ENCODE measurements at regions not wholly inside any gene's neighbourhood (a gene's known extent, or its start where the extent isn't known, plus 50 kb on each side); places are given as distances from the start of the nearest gene placed in this dataset.

GRCh38 chr18:37640504-37640903 lies 74.9 kb upstream of the CELF4 start:
- Histone ChIP-seq H3K27me3 (ENCODE audit: control insufficient read depth in 4 of 4, insufficient read depth in 4 of 4, low read length in 3 of 4) (peaks cover 0 to 2% (median 0%) of the 10 kb centered on the region in 4 donors), H3K9me3 (ENCODE audit: control insufficient read depth in 4 of 4, low read length in 3 of 4) (peaks cover 0 to 9% (median 0%) of the 10 kb centered on the region in 4 donors), H3K9ac (ENCODE audit: low read depth in 1 of 2, low read length in 2 of 2) (no peak overlapping the region), H3K27ac (ENCODE audit: low read depth in 1 of 2, low read length in 2 of 2) (no peak overlapping the region), H3K4me3 (ENCODE audit: low read depth in 1 of 3, low read length in 3 of 3) (no peak overlapping the region), H3K4me1 (ENCODE audit: control insufficient read depth in 4 of 4, insufficient read depth in 4 of 4, low read length in 3 of 4) (no peaks in the 10 kb centered on the region), H3K36me3 (ENCODE audit: control insufficient read depth in 4 of 4, insufficient read depth in 3 of 4, low read depth in 1 of 4, low read length in 3 of 4) (no peaks in the 10 kb centered on the region)
- no peak for DNase-seq (ENCODE audit: low spot score)
- TF ChIP-seq CTCF (IDR thresholded peaks at IDR 0.05; ENCODE audit: low read depth, low read length, missing input control): no peak
- TF ChIP-seq RXRA (IDR thresholded peaks at IDR 0.05): no peak
- no peak for TF ChIP-seq FOXA2 (IDR thresholded peaks at IDR 0.05)
- no peak for TF ChIP-seq FOXA1 (IDR thresholded peaks at IDR 0.05)
- TF ChIP-seq, protein P1, sequence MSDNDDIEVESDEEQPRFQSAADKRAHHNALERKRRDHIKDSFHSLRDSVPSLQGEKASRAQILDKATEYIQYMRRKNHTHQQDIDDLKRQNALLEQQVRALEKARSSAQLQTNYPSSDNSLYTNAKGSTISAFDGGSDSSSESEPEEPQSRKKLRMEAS (IDR thresholded peaks at IDR 0.05): no peak
- TF ChIP-seq RAD21 (IDR thresholded peaks at IDR 0.05): no peak
- no peak for TF ChIP-seq HNF4A (conservative IDR thresholded peaks at IDR 0.05)
- TF ChIP-seq, protein P2, sequence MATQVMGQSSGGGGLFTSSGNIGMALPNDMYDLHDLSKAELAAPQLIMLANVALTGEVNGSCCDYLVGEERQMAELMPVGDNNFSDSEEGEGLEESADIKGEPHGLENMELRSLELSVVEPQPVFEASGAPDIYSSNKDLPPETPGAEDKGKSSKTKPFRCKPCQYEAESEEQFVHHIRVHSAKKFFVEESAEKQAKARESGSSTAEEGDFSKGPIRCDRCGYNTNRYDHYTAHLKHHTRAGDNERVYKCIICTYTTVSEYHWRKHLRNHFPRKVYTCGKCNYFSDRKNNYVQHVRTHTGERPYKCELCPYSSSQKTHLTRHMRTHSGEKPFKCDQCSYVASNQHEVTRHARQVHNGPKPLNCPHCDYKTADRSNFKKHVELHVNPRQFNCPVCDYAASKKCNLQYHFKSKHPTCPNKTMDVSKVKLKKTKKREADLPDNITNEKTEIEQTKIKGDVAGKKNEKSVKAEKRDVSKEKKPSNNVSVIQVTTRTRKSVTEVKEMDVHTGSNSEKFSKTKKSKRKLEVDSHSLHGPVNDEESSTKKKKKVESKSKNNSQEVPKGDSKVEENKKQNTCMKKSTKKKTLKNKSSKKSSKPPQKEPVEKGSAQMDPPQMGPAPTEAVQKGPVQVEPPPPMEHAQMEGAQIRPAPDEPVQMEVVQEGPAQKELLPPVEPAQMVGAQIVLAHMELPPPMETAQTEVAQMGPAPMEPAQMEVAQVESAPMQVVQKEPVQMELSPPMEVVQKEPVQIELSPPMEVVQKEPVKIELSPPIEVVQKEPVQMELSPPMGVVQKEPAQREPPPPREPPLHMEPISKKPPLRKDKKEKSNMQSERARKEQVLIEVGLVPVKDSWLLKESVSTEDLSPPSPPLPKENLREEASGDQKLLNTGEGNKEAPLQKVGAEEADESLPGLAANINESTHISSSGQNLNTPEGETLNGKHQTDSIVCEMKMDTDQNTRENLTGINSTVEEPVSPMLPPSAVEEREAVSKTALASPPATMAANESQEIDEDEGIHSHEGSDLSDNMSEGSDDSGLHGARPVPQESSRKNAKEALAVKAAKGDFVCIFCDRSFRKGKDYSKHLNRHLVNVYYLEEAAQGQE (IDR thresholded peaks at IDR 0.05): no peak
- no peak for TF ChIP-seq SP1 (IDR thresholded peaks at IDR 0.05)
- no peak for TF ChIP-seq TAF1 (conservative IDR thresholded peaks at IDR 0.05)
- TF ChIP-seq ZBTB33 (IDR thresholded peaks at IDR 0.05): no peak
- TF ChIP-seq HNF4G (IDR thresholded peaks at IDR 0.05): no peak
- no peak for TF ChIP-seq GABPA (IDR thresholded peaks at IDR 0.05 in 1 of 2, conservative IDR thresholded peaks at IDR 0.05 in 1 of 2)
- TF ChIP-seq NR2F2 (IDR thresholded peaks at IDR 0.05): no peak
- no peak for TF ChIP-seq EGR1 (IDR thresholded peaks at IDR 0.05; ENCODE audit: low read depth in 2 of 2)
- TF ChIP-seq JUND (IDR thresholded peaks at IDR 0.05): no peak

DNA sequence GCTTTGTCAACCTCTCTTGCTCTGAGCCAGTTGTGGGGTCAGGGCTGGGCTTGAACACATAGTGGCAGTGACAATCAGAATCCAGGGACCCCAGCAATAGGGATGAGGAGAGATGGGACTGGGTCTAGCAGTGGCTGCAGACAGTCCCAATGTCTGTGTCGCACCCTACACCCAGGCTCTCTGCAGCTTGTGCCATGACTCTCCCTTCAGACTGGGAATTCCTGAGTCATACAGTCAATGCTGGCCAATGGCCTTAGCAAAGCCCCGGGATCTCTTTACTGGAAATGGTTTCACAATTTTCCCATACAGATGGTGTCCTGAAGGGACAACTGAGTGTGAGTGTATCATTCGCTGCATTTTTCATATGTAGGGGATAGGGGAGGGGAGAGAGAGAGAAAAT lies 74.2 kb upstream of the CELF4 start:
- Histone ChIP-seq H3K9ac (ENCODE audit: low read depth in 1 of 2, low read length in 2 of 2) (no peak overlapping the region), H3K4me3 (ENCODE audit: low read depth in 1 of 3, low read length in 3 of 3) (no peak overlapping the region), H3K27me3 (ENCODE audit: control insufficient read depth in 4 of 4, insufficient read depth in 4 of 4, low read length in 3 of 4) (peaks cover 0 to 2% (median 0%) of the 10 kb centered on the region in 4 donors), H3K4me1 (ENCODE audit: control insufficient read depth in 4 of 4, insufficient read depth in 4 of 4, low read length in 3 of 4) (no peaks in the 10 kb centered on the region), H3K27ac (ENCODE audit: low read depth in 1 of 2, low read length in 2 of 2) (no peak overlapping the region), H3K36me3 (ENCODE audit: control insufficient read depth in 4 of 4, insufficient read depth in 3 of 4, low read depth in 1 of 4, low read length in 3 of 4) (no peaks in the 10 kb centered on the region), H3K9me3 (ENCODE audit: control insufficient read depth in 4 of 4, low read length in 3 of 4) (peaks cover 0 to 9% (median 0%) of the 10 kb centered on the region in 4 donors)
- TF ChIP-seq RXRA (IDR thresholded peaks at IDR 0.05) (no peak), ZBTB33 (IDR thresholded peaks at IDR 0.05) (no peak)
- 73% methylated on average over 3 of the region's 3 CpGs for WGBS
- no peak for DNase-seq (ENCODE audit: low spot score)

Data from liver (tissue), 8 donors.